G401.6 (cell line): ENCODE measurements at regions not wholly inside any gene's neighbourhood (a gene's known extent, or its start where the extent isn't known, plus 50 kb on each side); places are given as distances from the start of the nearest gene placed in this dataset.

Experiments
- FAIRE-seq: peaks from 2 replicates; lab custom pipeline; 2012; peaks lifted over from hg19 to GRCh38; lab: Jason Lieb, UNC

DNA sequence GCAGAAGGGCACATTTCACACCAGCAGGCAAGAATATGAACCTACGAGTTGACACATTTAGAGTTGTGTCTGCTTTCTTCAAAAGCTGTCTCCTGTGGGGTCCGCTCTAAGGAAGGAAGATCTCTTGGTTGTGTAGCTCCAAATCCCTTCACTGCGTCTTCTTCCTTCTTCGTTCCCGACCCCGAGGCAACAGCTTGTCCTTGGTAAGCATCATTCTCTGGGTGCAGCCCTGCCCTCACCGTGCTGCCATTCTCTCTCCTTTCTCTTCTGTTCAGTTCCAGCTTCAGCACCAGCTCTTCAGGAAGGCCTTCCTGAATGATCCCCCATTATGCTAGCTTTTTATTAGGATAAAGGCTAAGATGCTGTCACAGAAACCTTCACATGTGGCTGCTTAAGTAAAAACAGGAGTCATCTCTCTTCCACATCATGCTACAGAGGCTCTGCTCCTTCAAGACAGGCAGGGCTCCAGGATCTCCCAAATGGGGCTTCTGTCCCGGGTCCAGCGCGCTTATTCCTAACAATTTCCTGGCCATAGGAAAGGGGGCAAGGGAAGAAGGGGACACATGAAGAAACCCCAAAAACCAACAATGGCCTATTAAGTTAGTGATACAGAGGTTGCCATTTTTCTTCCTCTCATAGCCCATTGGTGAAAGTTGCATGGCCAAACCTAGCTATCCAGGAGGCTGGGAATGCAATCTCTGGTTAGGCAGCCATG, 52.2 kb upstream of the SHH start:
- no peak for FAIRE-seq

DNA sequence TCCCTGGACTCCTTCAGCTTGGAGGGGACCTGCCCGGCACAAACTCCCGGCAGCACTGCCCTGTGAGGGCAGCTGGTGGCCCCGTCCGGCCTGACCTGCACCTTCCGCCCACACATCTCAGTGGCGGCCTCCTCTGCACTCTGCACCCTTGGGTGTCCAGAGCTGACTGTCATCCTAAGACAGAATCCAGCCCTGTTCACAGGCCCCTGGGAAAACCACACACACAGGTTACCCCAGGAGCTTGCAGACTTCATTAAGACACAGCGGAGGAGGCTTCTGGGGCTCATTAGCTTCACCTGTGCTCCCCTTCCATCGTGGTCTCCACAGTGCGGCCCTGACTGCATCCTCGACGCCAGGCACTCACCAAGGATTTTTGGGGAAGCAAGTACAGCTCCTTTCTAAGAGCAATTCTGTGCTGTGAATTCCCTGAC, 51.5 kb upstream of the SHH start:
- FAIRE-seq = no peak

DNA sequence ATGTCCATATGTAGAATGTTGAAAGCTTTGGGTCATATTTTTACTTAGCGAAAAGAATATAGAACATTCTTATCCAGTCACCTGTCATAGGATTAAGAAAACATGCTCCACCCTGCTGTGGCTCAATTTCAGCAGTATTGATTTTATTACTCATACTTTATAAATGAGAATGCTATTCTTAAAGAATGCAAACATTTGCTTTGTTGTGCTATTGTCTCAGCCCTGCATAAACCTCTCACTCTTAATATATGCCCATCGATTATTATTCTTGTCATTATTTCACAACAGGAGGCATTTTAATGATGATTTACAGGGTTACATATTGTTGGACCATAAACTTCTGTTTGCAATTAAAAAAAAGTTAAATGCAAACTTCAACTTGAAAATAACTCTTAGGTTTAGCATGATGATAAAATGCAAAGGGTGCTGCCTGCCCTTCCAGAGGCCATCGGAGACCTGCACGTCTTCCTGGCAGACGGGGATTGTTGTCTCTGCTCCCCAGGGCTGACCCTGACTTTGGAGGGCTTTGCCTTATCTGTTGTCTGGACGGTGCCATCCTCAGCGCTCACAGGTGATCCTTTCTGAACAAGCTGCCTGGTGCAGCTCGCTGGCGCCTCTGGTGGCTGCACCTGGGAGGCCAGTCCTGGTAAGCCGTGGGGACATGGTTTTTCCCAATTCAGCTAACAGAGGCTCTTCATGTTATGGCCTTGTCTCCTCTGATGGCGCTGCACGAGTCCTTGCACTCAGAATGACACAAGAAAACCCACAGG, 50.0 kb upstream of the SHH start:
- FAIRE-seq = no peak
